GM23338 (cell line): ENCODE measurements at regions not wholly inside any gene's neighbourhood (a gene's known extent, or its start where the extent isn't known, plus 50 kb on each side); places are given as distances from the start of the nearest gene placed in this dataset.

Source experiments
- ATAC-seq: fragments of 200-7000 bp; cut with Tn5 transposase; 3 replicates; pipeline ENCODE4 v1.9.1; 2020
- DNase-seq: peaks from one replicate; pipeline ENCODE4 v3.0.0-alpha.2; 2015; ENCODE audit warnings: low spot score
- H2AFZ ChIP-seq: fragments of 200-600 bp; sonication (generic); 2 replicates; pipeline ENCODE4 v1.8.0; 2016; ENCODE audit warnings: antibody characterized with exemption, mild to moderate bottlenecking, moderate library complexity
- H3F3A ChIP-seq: fragments of 200-600 bp; sonication (generic); replicated peaks from 2 replicates; pipeline ENCODE4 v1.8.0; 2017; ENCODE audit warnings: antibody characterized with exemption, mixed run types, low read depth
- H3K27ac ChIP-seq: fragments of 200-600 bp; sonication (generic); 2 replicates; pipeline ENCODE4 v1.6.1; 2016; ENCODE audit warnings: low read depth
- H3K27me3 ChIP-seq: fragments of 200-600 bp; sonication (generic); 2 replicates; pipeline ENCODE4 v1.8.0; 2016; ENCODE audit warnings: mild to moderate bottlenecking, mixed run types, moderate library complexity; ENCODE audit not compliant: insufficient read depth
- H3K36me3 ChIP-seq: fragments of 200-600 bp; sonication (generic); 2 replicates; pipeline ENCODE4 v1.8.0; 2016; ENCODE audit warnings: mild to moderate bottlenecking; ENCODE audit not compliant: insufficient read depth
- H3K4me1 ChIP-seq: fragments of 200-600 bp; sonication (generic); 2 replicates; pipeline ENCODE4 v1.8.0; 2016; ENCODE audit warnings: mild to moderate bottlenecking, moderate library complexity; ENCODE audit not compliant: insufficient read depth
- H3K4me2 ChIP-seq: fragments of 200-600 bp; sonication (generic); 2 replicates; pipeline ENCODE4 v1.7.1; 2017; ENCODE audit warnings: mixed run types
- H3K4me3 ChIP-seq: fragments of 200-600 bp; sonication (generic); 2 replicates; pipeline ENCODE4 v1.6.1; 2016; ENCODE audit warnings: mixed run types
- H3K79me2 ChIP-seq: fragments of 200-600 bp; sonication (generic); replicated peaks from 2 replicates; pipeline ENCODE4 v1.8.0; 2017; ENCODE audit warnings: mild to moderate bottlenecking; ENCODE audit not compliant: insufficient read depth
- H3K9me2 ChIP-seq: fragments of 200-600 bp; sonication (generic); 2 replicates; pipeline ENCODE4 v1.8.0; 2017; ENCODE audit not compliant: insufficient read depth
- H4K20me1 ChIP-seq: fragments of 200-600 bp; sonication (generic); replicated peaks from 2 replicates; pipeline ENCODE4 v1.8.0; 2017; ENCODE audit warnings: mild to moderate bottlenecking; ENCODE audit not compliant: insufficient read depth
- H3K27ac Mint-ChIP-seq: 2 replicates; pipeline ENCODE4 v1.8.0; 2020; ENCODE audit warnings: inconsistent platforms, mild to moderate bottlenecking, moderate library complexity, mixed read lengths
- H3K27me3 Mint-ChIP-seq: 3 replicates; pipeline ENCODE4 v1.8.0; 2022; ENCODE audit warnings: low read depth, mild to moderate bottlenecking, moderate library complexity, mixed read lengths, inconsistent platforms; ENCODE audit not compliant: insufficient read depth, poor library complexity
- H3K36me3 Mint-ChIP-seq: 3 replicates; pipeline ENCODE4 v1.8.0; 2021; ENCODE audit warnings: low read depth, mild to moderate bottlenecking, inconsistent platforms, moderate library complexity, mixed read lengths
- H3K4me1 Mint-ChIP-seq: 3 replicates; pipeline ENCODE4 v1.8.0; 2020; ENCODE audit warnings: mild to moderate bottlenecking, inconsistent platforms, mixed read lengths
- H3K4me3 Mint-ChIP-seq: 3 replicates; pipeline ENCODE4 v1.8.0; 2021; ENCODE audit warnings: moderate library complexity, mild to moderate bottlenecking, inconsistent platforms, mixed read lengths
- H3K9me3 Mint-ChIP-seq: 3 replicates; pipeline ENCODE4 v1.8.0; 2020; ENCODE audit warnings: moderate library complexity, mild to moderate bottlenecking, inconsistent platforms, mixed read lengths
- CREB1 ChIP-seq: fragments of 250-450 bp; sonication (Bioruptor Pico); IDR thresholded peaks from 2 replicates; pipeline ENCODE4 v1.5.0; 2020; ENCODE audit warnings: low read depth, mild to moderate bottlenecking, moderate library complexity
- CTCF ChIP-seq, 2 experiments: fragments of 200-600 bp in 1 of 2; sonication (generic) in 1 of 2; conservative IDR thresholded peaks; 2 replicates each; pipeline versions ENCODE4 v1.5.1 to v1.6.1; 2016 to 2017; ENCODE audit warnings: antibody characterized with exemption in 2 of 2, low read depth in 2 of 2, mild to moderate bottlenecking in 2 of 2, moderate library complexity in 1 of 2
- ETS1 ChIP-seq: IDR thresholded peaks from 2 replicates; pipeline ENCODE4 v1.6.1; 2016; ENCODE audit warnings: antibody characterized with exemption
- EZH2 ChIP-seq: fragments of 200-600 bp; sonication (generic); IDR thresholded peaks from one replicate; pipeline ENCODE4 v1.8.0; 2017; ENCODE audit warnings: antibody characterized with exemption, mild to moderate bottlenecking, low read depth; ENCODE audit not compliant: unreplicated experiment
- EZH2phosphoT487 ChIP-seq: fragments of 200-600 bp; sonication (generic); IDR thresholded peaks from one replicate; pipeline ENCODE4 v1.8.1; 2018; ENCODE audit warnings: antibody characterized with exemption; ENCODE audit not compliant: unreplicated experiment
- JUNB ChIP-seq: IDR thresholded peaks from one replicate; pipeline ENCODE4 v1.6.1; 2016; ENCODE audit warnings: antibody characterized with exemption; ENCODE audit not compliant: unreplicated experiment
- NANOG ChIP-seq: IDR thresholded peaks from 2 replicates; pipeline ENCODE4 v1.6.1; 2016; ENCODE audit warnings: antibody characterized with exemption, borderline replicate concordance
- POLR2AphosphoS5 ChIP-seq: IDR thresholded peaks from 2 replicates; pipeline ENCODE4 v1.6.1; 2016; ENCODE audit warnings: antibody characterized with exemption, low read depth
- REST ChIP-seq: IDR thresholded peaks from one replicate; pipeline ENCODE4 v1.6.1; 2018; ENCODE audit warnings: antibody characterized with exemption; ENCODE audit not compliant: unreplicated experiment
- STAT1 ChIP-seq: IDR thresholded peaks from one replicate; pipeline ENCODE4 v1.6.1; 2016; ENCODE audit warnings: antibody characterized with exemption; ENCODE audit not compliant: unreplicated experiment
- ZNF114 ChIP-seq: fragments of 250-450 bp; sonication (Bioruptor Pico); IDR thresholded peaks from 2 replicates; pipeline ENCODE4 v1.5.0; 2020; ENCODE audit warnings: mild to moderate bottlenecking, moderate library complexity
- ZNF331 ChIP-seq: fragments of 250-450 bp; sonication (Bioruptor Pico); IDR thresholded peaks from 2 replicates; pipeline ENCODE4 v1.5.0; 2020; ENCODE audit warnings: low read depth, mild to moderate bottlenecking, moderate library complexity
- ZNF462 ChIP-seq: fragments of 250-450 bp; sonication (Bioruptor Pico); IDR thresholded peaks from 2 replicates; pipeline ENCODE4 v1.5.0; 2020; ENCODE audit warnings: mild to moderate bottlenecking, moderate library complexity

- no peak overlapping the region for H3K4me3 Mint-ChIP-seq
- no peaks in the 10 kb centered on the region for H3K27me3 Mint-ChIP-seq
- Histone ChIP-seq H3K36me3 (no peaks in the 10 kb centered on the region), H3F3A (no peaks in the 10 kb centered on the region), H3K9me2 (0 out of 2 replicates have a peak, but pooled peaks cover 4% of the 10 kb centered on the region), H3K27ac (no peak overlapping the region), H3K27me3 (no peaks in the 10 kb centered on the region), H3K4me2 (no peak overlapping the region), H4K20me1 (no peaks in the 10 kb centered on the region), H3K4me1 (peaks cover 6% of the 10 kb centered on the region; the same call in 1 of the 2 replicates), H2AFZ (no peak overlapping the region), H3K4me3 (no peak overlapping the region), H3K79me2 (no peaks in the 10 kb centered on the region)
- H3K36me3 Mint-ChIP-seq = peaks cover 2% of the 10 kb centered on the region; the same call in 2 of the 3 replicates
- H3K27ac Mint-ChIP-seq = no peak overlapping the region
- H3K4me1 Mint-ChIP-seq = peaks cover 8% of the 10 kb centered on the region; the same call in 2 of the 3 replicates
- DNase-seq (no peak), ATAC-seq (no peak)
- H3K9me3 Mint-ChIP-seq = peaks cover 10% of the 10 kb centered on the region; the same call in 2 of the 3 replicates
- TF ChIP-seq ETS1 = no peak
- TF ChIP-seq POLR2AphosphoS5 = no peak
- TF ChIP-seq CREB1 (CRISPR knock-in tag) = no peak
- no peak for TF ChIP-seq JUNB
- no peak for TF ChIP-seq STAT1
- no peak for TF ChIP-seq ZNF462 (CRISPR knock-in tag)
- TF ChIP-seq NANOG = no peak
- no peak for TF ChIP-seq ZNF114 (CRISPR knock-in tag)
- no peak for TF ChIP-seq EZH2
- TF ChIP-seq ZNF331 (CRISPR knock-in tag) = no peak
- TF ChIP-seq REST = no peak
- no peak for TF ChIP-seq CTCF (conservative IDR thresholded peaks at IDR 0.05; ENCODE audit: low read depth in 2 of 2)
- TF ChIP-seq EZH2phosphoT487 = no peak
These were observed 165.6 kb downstream of the USP31 start for GRCh38 chr16:22983614-22984013.
